ENCODE measurements at regions not wholly inside any gene's neighbourhood (a gene's known extent, or its start where the extent isn't known, plus 50 kb on each side); places are given as distances from the start of the nearest gene placed in this dataset.

DNA sequence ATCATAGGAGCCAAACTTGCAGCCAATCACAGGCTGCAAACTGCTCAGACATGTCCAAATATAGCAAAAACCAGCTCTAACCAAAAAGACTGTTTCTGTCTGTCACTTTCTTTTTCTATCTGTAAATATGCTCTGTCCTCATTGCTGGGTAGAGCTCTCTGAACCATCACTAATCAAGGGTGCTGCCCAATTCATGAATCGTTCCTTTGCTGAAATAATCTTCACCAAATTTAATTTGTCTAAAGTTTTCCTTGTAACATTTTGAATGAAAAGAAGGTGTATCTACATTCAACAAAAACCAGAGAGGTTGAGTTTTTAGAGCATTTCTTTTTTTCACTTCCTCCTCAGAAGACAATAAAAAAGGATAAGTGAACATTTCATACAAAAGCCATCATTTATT, 1221.7 kb upstream of the ADGRL2 start:
- H3K9me3 ChIP-seq = no peaks in the 10 kb centered on the region
- TF ChIP-seq, protein P1, sequence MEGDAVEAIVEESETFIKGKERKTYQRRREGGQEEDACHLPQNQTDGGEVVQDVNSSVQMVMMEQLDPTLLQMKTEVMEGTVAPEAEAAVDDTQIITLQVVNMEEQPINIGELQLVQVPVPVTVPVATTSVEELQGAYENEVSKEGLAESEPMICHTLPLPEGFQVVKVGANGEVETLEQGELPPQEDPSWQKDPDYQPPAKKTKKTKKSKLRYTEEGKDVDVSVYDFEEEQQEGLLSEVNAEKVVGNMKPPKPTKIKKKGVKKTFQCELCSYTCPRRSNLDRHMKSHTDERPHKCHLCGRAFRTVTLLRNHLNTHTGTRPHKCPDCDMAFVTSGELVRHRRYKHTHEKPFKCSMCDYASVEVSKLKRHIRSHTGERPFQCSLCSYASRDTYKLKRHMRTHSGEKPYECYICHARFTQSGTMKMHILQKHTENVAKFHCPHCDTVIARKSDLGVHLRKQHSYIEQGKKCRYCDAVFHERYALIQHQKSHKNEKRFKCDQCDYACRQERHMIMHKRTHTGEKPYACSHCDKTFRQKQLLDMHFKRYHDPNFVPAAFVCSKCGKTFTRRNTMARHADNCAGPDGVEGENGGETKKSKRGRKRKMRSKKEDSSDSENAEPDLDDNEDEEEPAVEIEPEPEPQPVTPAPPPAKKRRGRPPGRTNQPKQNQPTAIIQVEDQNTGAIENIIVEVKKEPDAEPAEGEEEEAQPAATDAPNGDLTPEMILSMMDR (IDR thresholded peaks at IDR 0.05) = no peak
- DNase-seq = no peak
- no peaks in the 10 kb centered on the region for H3K27me3 ChIP-seq
- no peak overlapping the region for H3K27ac ChIP-seq
- H3K4me1 ChIP-seq = no peaks in the 10 kb centered on the region
- H3K4me3 ChIP-seq = no peak overlapping the region
- H3K36me3 ChIP-seq = no peaks in the 10 kb centered on the region

DNA sequence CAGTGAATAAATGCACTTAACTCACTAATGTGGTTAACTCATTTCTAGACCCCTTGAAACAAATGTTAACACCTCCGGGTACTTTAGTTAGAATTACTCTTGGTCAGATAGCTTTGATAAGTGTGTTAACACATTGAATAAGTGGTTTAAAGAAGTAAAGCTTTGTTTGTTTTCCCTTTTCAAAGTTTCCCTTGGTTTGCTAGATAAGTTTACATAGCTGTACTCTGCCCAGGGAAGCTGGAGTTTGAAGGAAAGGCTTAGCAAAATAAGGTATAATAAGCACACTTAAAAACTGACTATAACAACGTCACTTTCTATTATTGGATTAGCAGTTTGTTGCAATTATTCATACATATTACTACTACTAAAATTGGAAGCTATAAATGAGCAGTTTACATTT, 1233.9 kb upstream of the ADGRL2 start:
- DNase-seq = no peak
- Histone ChIP-seq H3K4me1 (no peaks in the 10 kb centered on the region), H3K36me3 (no peaks in the 10 kb centered on the region), H3K27me3 (no peaks in the 10 kb centered on the region), H3K9me3 (no peaks in the 10 kb centered on the region), H3K27ac (no peak overlapping the region), H3K4me3 (no peak overlapping the region)
- no peak for TF ChIP-seq POLR2A (IDR thresholded peaks at IDR 0.05)
- TF ChIP-seq, protein P1 (IDR thresholded peaks at IDR 0.05) = no peak

DNA sequence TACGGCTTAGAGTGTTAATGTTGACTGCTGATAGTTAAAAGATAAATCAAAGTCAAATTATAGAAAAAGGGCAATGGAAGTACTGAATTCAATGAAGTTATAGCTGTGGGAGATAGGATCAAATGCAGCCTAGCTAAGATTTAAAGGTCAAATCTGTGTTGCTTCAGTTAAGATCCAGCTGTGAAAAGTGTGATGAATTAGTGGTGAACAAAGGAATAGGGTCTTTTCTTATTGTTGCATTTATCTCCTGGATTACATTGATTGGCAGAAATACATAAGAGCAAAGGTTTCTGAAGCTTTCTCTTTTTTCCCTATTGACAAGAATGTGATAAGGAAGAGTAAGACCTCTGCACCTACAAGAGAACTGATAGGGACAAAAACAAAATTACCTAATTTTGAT, 1234.6 kb upstream of the ADGRL2 start:
- DNase-seq = no peak
- Histone ChIP-seq H3K9me3 (no peaks in the 10 kb centered on the region), H3K4me3 (no peak overlapping the region), H3K36me3 (no peaks in the 10 kb centered on the region), H3K27me3 (no peaks in the 10 kb centered on the region), H3K4me1 (no peaks in the 10 kb centered on the region), H3K27ac (no peak overlapping the region)
- TF ChIP-seq, protein P1 (IDR thresholded peaks at IDR 0.05) = no peak
- no peak for TF ChIP-seq POLR2A (IDR thresholded peaks at IDR 0.05)

DNA sequence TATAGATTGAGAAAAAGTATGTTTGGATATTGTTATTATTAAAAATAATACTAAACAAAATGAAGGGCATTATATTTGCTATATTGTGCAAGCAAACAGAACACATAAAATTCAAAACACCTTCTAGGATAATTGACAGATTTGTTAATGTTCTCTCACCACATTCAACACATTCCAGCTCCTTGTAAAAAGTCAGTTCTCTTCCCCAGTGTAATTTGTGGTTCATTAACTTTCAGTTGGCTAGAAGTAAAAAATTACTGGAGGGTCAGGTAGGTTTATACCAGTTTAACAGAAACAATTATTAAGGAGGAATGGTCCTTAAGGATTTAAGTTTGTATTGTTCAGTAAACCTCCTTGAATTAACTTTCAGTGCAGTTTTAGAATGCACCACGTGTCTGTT, 1235.3 kb upstream of the ADGRL2 start:
- Histone ChIP-seq H3K27me3 (no peaks in the 10 kb centered on the region), H3K27ac (no peak overlapping the region), H3K9me3 (no peaks in the 10 kb centered on the region), H3K36me3 (no peaks in the 10 kb centered on the region), H3K4me3 (no peak overlapping the region), H3K4me1 (no peaks in the 10 kb centered on the region)
- DNase-seq = no peak
- no peak for TF ChIP-seq POLR2A (IDR thresholded peaks at IDR 0.05)
- TF ChIP-seq, protein P1 (IDR thresholded peaks at IDR 0.05) = no peak

DNA sequence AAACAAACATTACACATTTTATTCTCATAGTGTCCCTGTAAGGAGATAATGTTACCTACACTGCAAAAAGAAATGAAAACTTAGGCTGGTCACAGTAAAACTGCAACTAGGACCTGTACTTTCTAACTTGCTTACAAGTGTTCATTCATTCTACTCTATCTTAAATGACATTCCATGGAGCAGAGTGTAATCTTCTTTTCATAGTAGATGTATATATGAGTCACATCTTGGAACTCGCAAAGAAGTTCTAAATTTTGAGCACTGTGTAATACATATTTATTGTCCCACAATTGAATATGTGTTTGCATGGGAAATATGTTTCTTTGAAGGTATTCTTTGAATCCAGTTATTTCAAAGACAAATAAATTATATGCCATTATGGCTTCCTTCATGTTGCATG, 1258.5 kb upstream of the ADGRL2 start:
- Histone ChIP-seq H3K27ac (no peak overlapping the region), H3K36me3 (no peaks in the 10 kb centered on the region)

DNA sequence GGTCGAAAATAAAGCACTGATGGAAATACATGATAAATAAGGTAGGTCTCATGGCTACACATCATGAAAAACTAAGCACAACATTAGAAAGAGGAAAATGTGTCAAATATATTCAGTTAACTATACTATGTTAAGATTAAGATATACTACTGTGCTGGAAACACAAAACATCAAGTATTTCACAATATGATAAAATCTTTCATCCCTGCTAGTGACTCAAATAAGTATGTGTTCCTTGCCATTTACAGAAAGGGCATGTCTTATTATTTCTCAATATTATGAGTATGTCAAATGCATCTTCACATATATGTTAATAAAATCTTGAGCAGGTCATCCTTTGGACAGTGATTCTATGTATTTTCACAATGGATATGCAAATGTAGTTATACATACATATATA, 1260.1 kb upstream of the ADGRL2 start:
- H3K4me1 ChIP-seq = no peaks in the 10 kb centered on the region
- no peak overlapping the region for H3K4me3 ChIP-seq
- H3K27ac ChIP-seq = no peak overlapping the region
- H3K36me3 ChIP-seq = no peaks in the 10 kb centered on the region
- TF ChIP-seq POLR2A (IDR thresholded peaks at IDR 0.05) = no peak
- TF ChIP-seq, protein P1 (IDR thresholded peaks at IDR 0.05) = no peak
- no peak for DNase-seq
- H3K9me3 ChIP-seq = no peaks in the 10 kb centered on the region
- H3K27me3 ChIP-seq = no peaks in the 10 kb centered on the region

More for the DNA sequence above, 1258.5 kb upstream of the ADGRL2 start:
- DNase-seq = no peak
- no peaks in the 10 kb centered on the region for H3K4me1 ChIP-seq
- no peaks in the 10 kb centered on the region for H3K9me3 ChIP-seq
- no peaks in the 10 kb centered on the region for H3K27me3 ChIP-seq
- no peak for TF ChIP-seq POLR2A (IDR thresholded peaks at IDR 0.05)
- TF ChIP-seq, protein P1 (IDR thresholded peaks at IDR 0.05) = no peak
- no peak overlapping the region for H3K4me3 ChIP-seq
